ENCODE measurements at regions not wholly inside any gene's neighbourhood (a gene's known extent, or its start where the extent isn't known, plus 50 kb on each side); places are given as distances from the start of the nearest gene placed in this dataset.

DNA sequence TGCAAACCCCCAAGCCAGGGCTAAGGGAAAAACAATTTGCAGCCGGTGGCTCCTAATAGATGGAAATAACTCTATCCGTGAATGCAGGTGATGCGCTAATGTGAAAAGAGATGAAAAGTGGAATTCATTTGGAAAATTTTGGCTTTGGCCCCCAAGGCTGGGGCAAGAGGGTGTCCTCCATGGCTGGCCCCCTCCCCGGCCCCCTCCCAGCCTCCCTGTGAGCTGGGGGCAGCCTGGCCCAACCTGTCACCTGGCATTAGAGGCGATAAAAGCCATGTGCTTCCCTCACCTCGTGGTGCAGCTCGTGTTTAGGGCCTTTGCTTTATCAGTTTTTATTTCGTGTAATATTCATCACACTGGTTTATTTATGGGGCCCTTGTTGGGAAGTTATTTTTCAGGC, 267.2 kb downstream of the ENGASE start:
- no peak for DNase-seq (ENCODE audit: low read depth)

DNA sequence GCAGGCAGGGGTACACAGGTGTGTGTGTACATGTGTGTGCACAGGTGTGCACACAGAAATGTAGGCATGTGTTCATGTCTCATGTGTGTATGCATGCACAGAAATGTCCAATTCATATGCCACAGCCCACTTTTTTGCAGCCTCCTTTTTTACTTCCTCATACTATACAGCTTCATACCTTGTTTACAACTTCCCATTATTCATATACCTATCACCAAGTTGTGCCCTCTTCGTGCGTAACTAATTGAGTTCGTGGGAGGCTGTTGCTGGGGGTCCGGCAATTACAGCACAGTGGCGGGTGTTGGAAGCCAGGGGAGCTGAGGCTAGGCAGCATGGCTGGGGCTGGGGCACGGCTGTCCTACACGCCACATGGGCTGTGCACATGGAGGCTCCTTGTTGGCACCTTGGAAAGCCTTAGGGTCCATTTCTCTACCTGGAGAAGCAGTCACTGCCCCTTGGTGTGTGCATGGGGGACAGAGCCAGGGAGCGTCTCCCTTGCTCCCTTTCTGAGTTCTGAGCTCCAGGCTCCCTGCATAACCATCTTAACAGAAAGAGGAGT, 266.7 kb downstream of the ENGASE start:
- DNase-seq (ENCODE audit: low read depth) = no peak

DNA sequence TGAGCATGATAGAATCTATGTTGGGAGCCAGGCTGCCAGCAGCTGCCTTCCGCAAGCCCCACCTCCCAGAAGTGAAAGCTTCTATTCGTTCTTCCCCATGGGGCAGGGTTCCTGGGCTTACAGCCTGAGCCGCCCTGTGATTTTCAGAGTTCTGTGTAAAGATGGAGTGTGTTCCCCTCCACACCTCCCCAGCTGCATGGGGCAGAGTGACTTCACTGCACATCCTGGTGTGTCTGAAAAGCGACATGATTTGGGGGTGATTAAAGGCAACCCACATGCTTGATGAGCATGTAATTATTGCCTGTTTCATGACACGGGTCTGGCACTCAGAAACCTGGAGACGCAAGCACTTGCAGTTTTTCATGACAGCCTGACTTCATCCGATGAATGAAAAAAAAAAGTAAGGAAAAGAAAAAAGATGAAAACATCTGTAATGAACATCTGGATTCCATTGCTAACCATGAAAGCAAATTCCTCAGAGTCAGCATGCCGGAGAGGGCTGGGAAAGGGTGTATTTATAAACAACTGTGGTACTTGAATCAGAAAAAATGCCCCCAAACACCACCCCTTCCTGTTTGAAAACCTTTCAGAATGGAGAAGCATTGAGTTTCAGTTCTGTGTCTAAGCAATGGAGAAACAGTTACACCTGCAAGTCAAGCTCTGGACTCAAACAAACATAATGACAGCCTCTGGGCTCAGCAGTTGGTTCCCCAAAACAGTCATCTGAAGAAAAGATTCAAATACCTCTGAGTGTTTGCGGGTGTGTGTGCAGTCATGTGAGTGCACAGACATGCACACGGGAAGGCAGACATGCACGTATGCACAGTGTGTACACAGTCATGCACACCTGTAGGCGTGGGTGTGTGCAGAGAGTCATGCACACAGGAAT, 266.0 kb downstream of the ENGASE start:
- DNase-seq (ENCODE audit: low read depth) = no peak

DNA sequence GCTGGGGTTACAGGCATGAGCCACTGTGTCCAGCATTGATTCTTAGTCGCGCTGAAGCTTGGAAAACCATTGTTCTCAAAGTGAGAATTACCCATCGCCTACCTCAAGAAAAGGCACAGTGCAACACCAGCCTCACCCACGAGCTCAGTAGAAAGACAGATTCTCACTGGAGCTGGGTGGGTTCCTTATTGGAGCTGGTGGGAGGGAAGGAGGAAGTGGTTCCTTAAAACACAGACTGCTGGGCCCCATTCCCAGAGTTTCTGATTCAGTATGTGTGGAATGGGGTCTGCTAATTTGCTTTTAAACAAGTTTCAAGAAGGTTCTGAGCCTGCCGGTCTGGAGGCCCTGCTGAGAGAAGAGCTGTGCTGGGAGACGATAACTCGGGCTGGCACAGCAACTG, 264.7 kb downstream of the ENGASE start:
- DNase-seq (ENCODE audit: low read depth) = no peak

DNA sequence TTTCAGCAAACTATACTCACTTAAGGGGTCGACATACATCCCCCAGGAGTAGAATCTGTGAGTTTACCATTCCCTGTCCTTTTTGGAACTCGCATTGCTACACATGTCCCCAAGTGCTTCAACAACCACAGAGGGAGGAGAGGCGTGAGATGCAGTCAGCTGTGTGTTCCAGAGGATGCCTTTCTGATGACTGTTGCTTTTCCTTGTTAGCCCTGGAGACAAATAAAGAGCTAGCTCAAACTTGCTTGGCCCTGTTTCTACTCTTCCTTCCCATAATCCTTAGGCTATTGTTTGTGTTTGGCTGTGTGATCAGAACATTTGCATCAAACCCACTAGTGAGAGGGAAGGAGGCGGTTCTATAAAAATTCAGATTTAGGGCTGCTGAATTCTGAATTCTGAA, 264.0 kb downstream of the ENGASE start:
- peak; percentile 30 for DNase-seq (ENCODE audit: low read depth)

DNA sequence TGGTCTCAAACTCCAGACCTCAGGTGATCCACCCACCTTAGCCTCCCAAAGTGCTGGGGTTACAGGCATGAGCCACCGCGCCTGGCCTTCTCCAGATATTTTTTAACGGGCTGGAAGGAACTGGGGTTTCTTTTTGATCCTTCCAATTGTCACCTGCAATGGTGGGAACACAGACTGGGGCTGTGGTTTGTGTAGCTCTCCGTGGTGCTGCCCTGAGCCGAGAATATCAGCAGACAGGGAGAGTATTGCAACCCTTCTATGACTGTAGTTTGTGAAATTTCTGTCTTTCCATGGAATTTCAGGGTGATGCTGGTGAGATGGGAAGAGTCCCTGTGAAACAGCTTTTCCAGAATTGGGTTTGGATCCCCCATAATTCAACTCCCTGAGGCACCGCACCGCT, 263.5 kb downstream of the ENGASE start:
- DNase-seq (ENCODE audit: low read depth) = no peak

DNA sequence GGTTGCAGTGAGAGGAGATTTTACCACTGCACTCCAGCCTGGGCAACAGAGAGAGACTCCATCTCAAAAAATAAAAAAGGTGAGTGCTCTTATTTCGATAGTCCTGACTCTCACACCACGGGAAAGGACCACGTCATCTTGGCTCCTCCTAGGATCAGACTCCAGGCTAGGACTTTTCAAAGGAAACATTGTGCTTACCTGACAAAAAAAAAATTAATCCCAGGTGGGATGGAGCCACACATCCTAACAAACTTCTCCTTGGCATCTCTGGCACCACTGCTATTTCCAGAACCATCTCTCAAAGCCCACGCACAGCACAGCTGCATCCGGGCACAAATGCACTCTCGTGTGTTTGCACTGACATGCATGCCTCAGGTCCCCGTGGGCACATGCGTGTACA, 262.4 kb downstream of the ENGASE start:
- DNase-seq (ENCODE audit: low read depth) = no peak

DNA sequence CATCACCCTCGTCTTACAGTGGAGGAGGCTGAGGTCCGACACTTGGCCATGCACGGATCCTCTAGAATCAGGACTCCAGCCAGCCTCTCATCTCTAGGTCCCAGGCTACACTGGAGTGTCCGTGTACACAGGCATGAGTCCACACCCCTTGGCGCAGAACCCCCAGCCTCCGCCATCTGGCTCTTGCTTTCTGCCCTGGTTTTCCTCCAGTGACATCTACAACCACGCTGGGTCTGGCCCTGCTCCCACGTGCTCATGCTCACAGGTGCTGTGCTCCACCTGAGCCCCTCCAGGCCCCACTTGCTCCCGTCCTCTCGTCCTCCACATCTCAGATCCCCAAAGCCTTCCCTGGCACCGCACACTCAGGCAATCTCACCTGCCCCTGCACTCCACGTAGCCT, 260.8 kb downstream of the ENGASE start:
- no peak for DNase-seq (ENCODE audit: low read depth)

DNA sequence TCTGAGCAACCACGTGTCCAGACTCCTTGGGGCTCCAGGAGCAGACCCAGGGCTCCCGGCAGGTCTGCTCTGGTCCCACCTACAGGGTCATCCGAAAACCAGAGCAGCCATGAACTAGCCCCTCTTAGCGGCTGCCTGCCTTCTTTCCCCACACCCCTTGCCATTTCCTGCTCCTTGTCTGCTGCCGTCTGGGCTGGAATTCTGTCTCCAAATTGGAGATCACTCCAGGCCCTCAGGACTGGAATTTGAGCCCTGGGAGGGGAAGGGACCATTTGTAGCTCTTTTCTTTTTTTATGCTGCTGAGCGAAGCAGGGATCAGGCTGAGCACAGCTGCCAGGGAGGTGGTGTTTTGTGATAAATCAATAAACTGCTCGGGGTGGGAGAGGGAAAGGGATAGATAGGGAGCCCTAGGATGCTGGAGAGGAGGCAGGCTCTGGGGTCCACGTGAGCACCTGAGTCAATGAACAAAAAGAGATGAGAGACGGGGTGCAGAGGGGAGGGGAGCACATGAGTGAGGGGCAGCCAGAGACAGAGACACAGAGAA, 257.5 kb downstream of the ENGASE start:
- no peak for DNase-seq (ENCODE audit: low read depth)

DNA sequence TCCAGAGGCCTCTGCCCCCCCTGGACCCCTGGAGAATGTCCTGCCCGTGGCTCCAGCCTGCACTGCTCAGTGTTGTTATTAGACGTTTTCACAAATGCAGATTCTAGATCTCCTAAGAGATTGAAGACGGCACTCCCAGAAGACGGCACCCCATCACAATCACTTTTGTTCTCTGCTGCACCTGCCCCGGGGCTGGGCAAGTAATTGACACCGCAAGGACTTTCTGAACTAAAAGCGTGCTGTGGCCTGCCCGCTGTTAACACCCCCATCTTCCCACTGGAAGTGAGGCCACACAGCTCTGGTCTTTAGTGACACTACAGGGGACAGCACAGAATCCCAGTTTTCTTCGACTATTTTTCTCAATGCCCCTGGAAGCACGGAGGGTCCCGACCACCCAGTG, 256.9 kb downstream of the ENGASE start:
- no peak for DNase-seq (ENCODE audit: low read depth)

DNA sequence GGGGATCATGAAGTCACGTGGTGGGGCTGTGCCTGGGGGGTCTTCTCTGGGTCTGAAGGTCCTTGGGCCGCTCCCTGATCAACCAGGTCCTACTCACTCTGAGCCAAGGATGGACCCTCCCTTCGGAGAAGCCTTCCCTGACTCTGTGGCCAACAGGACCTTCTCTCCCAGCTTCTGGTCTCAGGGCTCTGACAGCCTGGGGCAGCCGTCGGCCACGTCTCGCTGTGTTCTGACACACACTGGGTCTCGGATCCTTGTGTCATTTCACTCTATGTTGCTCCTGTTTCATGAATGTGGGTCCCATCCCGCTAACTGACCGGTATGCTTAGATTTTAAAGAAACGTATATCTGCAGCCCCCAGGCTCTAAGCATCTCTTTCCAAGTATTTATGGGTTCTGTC, 256.1 kb downstream of the ENGASE start:
- DNase-seq (ENCODE audit: low read depth) = no peak

DNA sequence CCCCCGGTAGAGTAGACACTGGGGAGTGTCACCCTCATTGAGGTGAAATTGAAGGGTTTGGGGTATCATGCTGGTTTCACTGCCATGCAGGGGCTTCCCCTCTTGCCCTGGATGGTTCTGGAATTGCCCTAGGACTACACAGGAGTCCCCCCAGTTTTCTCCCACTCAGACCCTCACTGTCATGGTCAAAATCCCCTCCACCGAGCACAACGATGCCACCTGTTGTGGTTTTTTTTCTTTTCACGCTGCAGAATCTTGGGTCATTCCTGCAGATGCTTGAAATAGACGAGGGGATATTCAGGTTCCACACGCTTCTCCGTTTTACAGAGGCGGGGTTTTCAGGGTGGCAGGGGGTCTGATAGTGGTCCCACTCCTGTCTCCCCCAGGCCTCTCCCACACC, 255.6 kb downstream of the ENGASE start:
- no peak for DNase-seq (ENCODE audit: low read depth)

DNA sequence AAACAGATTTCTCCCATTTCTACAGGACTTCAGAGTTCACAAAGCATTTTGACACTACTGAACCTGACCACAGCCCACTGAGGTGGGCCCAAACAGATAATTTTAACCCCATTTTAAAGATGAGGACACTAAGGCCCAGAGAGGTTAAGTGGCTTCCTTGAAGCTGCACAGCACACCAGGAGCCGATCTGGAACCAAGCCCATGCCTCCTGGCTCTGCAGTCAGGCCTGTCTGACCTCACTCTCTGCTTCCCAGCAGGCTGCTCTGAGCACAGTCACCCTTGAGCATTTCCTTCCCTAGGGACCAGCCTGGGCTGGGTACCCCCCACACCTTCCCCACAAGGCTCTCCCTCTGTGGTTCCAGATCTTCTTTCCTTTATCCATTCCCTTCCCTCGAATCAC, 252.2 kb downstream of the ENGASE start:
- no peak for DNase-seq (ENCODE audit: low read depth)

DNA sequence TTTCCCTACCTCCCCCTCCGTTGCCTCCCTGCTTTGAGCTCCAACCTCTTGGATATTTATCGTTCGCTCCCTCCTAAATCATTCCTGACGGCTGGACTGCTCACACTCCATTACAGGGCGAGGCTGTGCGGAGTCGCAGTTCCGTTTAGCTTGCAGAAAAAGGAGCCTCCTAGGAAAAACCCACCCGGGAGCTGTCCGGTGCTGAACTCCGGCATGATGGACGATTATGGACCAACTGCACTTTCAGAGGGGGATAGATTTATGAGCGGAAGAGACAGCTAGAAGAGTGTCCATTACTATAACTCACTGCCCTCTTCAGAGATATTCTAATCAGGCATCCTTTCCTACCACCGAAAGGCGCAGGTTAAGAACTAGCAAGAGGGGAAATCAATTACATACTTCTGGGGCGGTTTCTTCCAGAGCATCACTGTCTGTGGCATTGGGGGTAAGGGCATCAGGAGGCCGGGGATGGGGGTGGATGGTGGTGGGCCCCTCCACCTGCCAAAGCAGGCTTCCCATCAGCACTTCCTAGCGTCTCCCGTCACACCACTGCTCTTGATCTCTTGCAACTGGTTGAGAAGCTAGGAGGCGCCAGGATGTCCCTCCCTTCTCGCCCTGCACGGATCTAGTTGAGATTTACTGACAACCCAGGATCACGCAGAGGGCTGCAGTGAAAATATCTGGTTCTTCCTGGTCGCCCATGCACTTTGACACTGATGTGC, 251.2 kb downstream of the ENGASE start:
- DNase-seq (ENCODE audit: low read depth) = peak; percentile 17

DNA sequence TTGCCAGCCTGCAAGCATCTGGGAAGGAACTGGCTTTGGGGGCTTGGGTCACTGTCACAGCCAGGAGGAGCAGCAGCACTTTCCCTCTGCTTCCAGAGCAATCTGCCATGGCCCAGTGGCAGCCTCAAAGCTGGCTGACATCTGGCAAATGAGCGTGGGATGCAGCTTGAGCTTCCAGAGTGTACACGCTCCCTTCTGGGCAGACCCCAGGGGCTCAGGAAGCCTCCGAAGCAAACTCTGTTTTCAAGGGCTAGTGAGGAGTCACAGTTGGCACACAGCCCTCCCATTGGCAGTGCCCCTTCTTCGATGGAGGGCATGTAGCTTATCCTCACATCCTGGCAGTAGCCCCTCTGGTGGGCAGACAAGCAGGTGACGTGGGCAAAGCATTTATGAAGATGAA, 249.6 kb downstream of the ENGASE start:
- no peak for DNase-seq (ENCODE audit: low read depth)

DNA sequence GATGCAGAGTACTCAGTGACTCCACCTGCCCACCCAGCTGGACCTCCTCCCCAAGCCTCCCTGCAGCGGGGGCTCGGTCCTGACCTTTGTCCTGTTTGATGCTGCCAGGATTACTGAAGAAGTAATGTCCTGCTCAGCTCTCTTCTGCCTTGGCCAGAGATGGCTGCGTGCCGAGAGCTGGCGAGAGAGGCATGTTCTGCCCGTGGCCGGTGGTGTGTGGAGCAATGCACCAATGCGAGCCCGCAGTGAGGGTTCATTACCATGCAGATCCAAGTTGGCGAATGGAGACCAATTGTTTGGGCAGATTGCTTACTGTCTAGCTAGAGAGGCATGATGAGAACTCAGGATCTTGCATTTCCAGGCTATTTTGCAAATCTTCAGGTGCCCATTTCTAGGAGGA, 248.9 kb downstream of the ENGASE start:
- no peak for DNase-seq (ENCODE audit: low read depth)

DNA sequence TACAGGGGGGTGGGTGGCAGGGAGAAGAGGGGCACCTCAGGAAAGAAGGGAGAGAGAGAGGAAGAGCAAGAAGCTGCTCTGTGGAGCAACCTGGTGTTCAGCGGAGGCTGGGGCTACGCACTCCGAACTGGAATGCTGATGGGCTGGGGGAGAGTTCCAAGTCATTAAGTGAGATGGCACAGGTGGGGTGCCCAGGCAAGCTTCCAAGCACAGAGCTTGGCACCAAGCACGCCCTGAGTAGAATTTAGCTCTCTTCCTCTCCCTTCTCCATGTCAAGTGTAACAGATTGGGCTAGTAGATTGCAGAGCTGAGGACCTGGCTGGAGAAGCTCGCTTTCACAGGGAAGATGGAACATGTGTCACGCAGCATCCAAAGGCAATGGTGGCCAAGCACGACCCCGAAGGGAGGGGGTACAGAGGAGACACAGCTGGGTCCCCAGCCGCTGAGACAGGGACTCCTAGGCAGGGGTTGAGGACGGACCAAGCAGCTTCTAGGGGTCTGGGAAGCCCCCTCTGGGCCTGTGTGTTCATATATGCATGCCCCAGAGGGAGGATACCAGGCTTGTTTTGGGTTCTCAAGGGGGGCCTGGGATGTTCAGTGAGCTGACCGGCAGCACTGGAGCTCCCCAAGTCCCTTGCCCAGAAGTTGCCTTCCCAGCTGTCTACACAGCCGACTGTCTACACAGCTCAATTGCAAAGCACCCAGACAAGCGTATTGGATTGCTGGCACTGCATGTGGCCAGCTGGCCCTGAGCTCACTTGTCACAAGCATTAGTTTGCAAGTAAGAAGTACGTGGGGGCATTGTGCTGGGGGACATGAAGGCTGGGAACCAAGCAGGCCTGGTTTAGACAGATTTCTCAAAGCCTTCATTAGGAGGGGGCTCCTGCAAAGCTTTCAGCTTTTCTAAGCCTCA, 247.8 kb downstream of the ENGASE start:
- no peak for DNase-seq (ENCODE audit: low read depth)

DNA sequence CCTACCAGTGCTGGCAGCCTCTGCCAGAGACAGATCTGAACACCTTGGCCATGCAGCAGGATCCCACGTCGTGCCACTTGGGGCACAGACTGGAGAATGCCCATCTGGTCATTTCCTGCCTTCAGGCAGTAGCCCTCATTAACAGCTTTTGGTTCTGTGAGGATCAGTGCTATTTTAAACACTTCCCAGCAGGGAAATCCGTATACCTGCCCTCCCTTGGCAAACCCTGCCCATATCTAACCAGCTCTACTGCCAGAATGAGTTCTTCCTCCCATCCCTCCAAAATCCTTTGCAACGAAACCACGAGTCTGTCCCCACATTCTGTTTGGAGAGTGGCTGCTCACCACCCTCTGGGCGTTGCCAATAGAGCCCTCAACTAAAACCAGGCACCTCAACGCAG, 245.7 kb downstream of the ENGASE start:
- no peak for DNase-seq (ENCODE audit: low read depth)

DNA sequence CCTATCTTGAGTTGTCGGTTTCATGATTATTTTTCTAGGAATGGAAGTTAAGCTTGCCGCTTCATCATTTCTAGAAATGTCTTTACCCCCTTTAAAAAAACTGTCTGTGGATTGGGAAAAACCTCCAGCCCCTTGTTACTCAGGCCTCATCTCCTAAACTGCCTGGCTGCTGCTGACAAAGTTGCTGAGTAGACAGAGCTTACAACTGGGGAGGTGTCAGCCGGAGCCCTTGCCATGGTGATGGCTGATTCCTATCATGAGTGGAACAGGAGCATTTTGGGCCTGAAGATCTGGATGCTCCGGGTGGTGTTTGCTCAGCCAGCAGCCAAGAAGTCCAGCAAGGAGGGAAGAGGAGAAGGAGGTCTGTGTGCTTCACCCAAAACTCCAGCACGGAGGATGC, 243.3 kb downstream of the ENGASE start:
- DNase-seq (ENCODE audit: low read depth) = no peak

DNA sequence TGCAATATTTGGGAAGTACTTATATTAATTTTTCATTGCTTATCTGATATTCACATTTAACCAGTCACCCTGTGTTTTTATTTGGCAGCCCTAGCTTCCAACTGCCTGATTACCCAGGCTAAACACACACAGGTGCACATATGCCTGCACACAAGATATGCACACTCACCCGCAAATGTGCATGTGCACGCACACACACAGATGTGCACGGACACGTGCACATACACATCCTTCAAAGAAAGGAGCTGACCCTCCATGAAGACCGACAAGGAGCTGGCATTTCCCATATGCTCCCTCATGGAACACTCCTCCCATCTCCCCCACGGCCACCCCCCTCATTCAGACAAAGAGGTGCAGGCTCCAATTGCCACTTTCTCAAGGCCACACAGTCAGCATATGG, 242.2 kb downstream of the ENGASE start:
- no peak for DNase-seq (ENCODE audit: low read depth)

DNA sequence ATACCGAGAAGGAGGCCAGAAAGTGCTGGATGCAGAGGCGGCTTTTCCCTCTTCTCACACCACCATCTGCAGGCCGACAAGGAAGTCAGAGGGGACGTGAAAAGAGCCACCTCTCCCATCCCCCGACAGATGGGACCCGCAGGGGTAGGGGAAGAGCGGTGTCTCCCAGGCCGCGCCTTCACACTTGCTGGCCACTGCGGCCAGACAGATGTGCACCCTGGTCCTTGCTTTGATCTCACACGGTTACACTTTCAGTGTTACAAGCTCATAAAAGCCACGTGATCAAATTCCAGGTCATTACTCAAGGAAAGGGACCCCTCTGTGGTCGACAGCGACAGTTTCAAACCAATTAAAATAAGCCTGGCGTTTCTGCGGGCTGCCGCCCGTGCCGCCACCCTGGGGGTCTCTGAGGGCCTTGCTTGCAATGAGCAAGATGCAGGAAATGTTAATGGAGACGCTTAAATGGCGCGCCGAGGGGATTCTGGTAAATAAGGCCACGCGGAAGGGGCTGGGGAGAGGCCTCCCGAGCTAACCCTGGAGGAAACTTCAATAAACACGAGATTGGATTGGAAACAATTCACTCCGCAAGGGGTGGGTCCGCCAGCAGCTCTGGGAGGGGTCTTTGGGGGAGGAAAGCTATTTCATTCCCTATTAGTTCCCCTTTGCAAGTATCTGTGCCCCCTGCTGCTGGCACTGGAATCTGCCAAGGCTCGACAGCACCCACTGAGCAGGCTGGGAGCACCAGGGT, 240.9 kb downstream of the ENGASE start:
- no peak for DNase-seq (ENCODE audit: low read depth)
